SH-SY5Y (cell line): ENCODE measurements at regions not wholly inside any gene's neighbourhood (a gene's known extent, or its start where the extent isn't known, plus 50 kb on each side); places are given as distances from the start of the nearest gene placed in this dataset.

ENCODE experiments used
- GATA2 ChIP-seq: IDR thresholded peaks from 2 replicates; pipeline ENCODE4 v1.6.1; 2011; ENCODE audit warnings: mild to moderate bottlenecking, low read depth, low read length
- GATA3 ChIP-seq: IDR thresholded peaks from 2 replicates; pipeline ENCODE4 v1.6.1; 2011; ENCODE audit warnings: low read depth, mild to moderate bottlenecking, low read length, moderate library complexity

GRCh38 chr5:39624268-39624886 is 199.6 kb upstream of the DAB2 start:
- TF ChIP-seq GATA2 (no peak), GATA3 (no peak)
